Keratinocyte (primary cell): ENCODE measurements at regions not wholly inside any gene's neighbourhood (a gene's known extent, or its start where the extent isn't known, plus 50 kb on each side); places are given as distances from the start of the nearest gene placed in this dataset.

Source experiments
- CTCF ChIP-seq, 3 experiments: IDR thresholded peaks in 1 of 3; conservative IDR thresholded peaks in 1 of 3; optimal IDR thresholded peaks in 1 of 3; 2 replicates in 2 of 3; 3 replicates in 1 of 3; pipeline versions ENCODE3 to v1.5.1; 2011; ENCODE audit warnings: low read length in 3 of 3, mild to moderate bottlenecking in 3 of 3, moderate library complexity in 2 of 3, control low read depth in 1 of 3, inconsistent platforms in 1 of 3; ENCODE audit not compliant: insufficient read depth in 2 of 3; ENCODE audit errors: extremely low read depth in 1 of 3
- EZH2 ChIP-seq: IDR thresholded peaks from one replicate; pipeline ENCODE4 v1.6.1; 2012; ENCODE audit warnings: inconsistent platforms, mild to moderate bottlenecking, low read length, moderate library complexity

- TF ChIP-seq CTCF (optimal IDR thresholded peaks at IDR 0.05 in 1 of 3, IDR thresholded peaks at IDR 0.05 in 1 of 3, conservative IDR thresholded peaks at IDR 0.05 in 1 of 3; ENCODE audit: extremely low read depth in 1 of 3, insufficient read depth in 2 of 3, low read length in 3 of 3) (no peak), EZH2 (no peak)
These were observed 208.6 kb downstream of the FOXL1 start for GRCh38 chr16:86786994-86787393.
